Neural cell (in vitro differentiated cells): ENCODE measurements at regions not wholly inside any gene's neighbourhood (a gene's known extent, or its start where the extent isn't known, plus 50 kb on each side); places are given as distances from the start of the nearest gene placed in this dataset.

Experiments used
- H2AFZ ChIP-seq: fragments of 200-600, 300-800 bp; sonication (generic), shearing (Covaris generic); 2 replicates; pipeline ENCODE4 v1.6.0; 2014; ENCODE audit warnings: low read depth, mild to moderate bottlenecking, antibody characterized with exemption, low read length, moderate library complexity
- H3F3A ChIP-seq: fragments of 200-600 bp; shearing (Covaris generic); 2 replicates; pipeline ENCODE4 v1.6.1; 2016; ENCODE audit warnings: mild to moderate bottlenecking, moderate library complexity, mixed read lengths, antibody characterized with exemption, low read length; ENCODE audit not compliant: insufficient read depth, poor library complexity, severe bottlenecking
- H3K27ac ChIP-seq: fragments of 200-600, 300-800 bp; sonication (generic), shearing (Covaris generic); 2 replicates; pipeline ENCODE4 v1.5.1; 2014; ENCODE audit warnings: mild to moderate bottlenecking, low read length, moderate library complexity
- H3K27me3 ChIP-seq: fragments of 300-800, 200-600 bp; sonication (generic), shearing (Covaris generic); 2 replicates; pipeline ENCODE4 v1.6.0; 2014; ENCODE audit warnings: mild to moderate bottlenecking, low read depth, low read length, moderate library complexity; ENCODE audit not compliant: insufficient read depth
- H3K36me3 ChIP-seq: fragments of 300-800, 200-600 bp; sonication (generic), shearing (Covaris generic); 2 replicates; pipeline ENCODE4 v1.5.1; 2014; ENCODE audit warnings: mild to moderate bottlenecking, antibody characterized with exemption, low read length, moderate library complexity; ENCODE audit not compliant: insufficient read depth
- H3K4me2 ChIP-seq: fragments of 300-800, 200-600 bp; sonication (generic), shearing (Covaris generic); 2 replicates; pipeline ENCODE4 v1.6.0; 2014; ENCODE audit warnings: mild to moderate bottlenecking, low read length
- H3K4me3 ChIP-seq: fragments of 300-800, 200-600 bp; sonication (generic), shearing (Covaris generic); 2 replicates; pipeline ENCODE4 v1.5.1; 2014; ENCODE audit warnings: mild to moderate bottlenecking, low read length, moderate library complexity
- H3K79me2 ChIP-seq: fragments of 200-600 bp; shearing (Covaris generic); replicated peaks from 2 replicates; pipeline ENCODE4 v1.6.0; 2014; ENCODE audit warnings: mild to moderate bottlenecking, low read length, moderate library complexity; ENCODE audit not compliant: insufficient read depth
- H3K9ac ChIP-seq: fragments of 300-800, 200-600 bp; sonication (generic), shearing (Covaris generic); 2 replicates; pipeline ENCODE4 v1.6.1; 2016; ENCODE audit warnings: mild to moderate bottlenecking, low read length, mixed read lengths
- H3K9me2 ChIP-seq: fragments of 200-600 bp; shearing (Covaris generic); 2 replicates; pipeline ENCODE4 v1.6.1; 2016; ENCODE audit warnings: mild to moderate bottlenecking, low read length, mixed read lengths; ENCODE audit not compliant: insufficient read depth
- H3K9me3 ChIP-seq: fragments of 200-600, 300-800 bp; sonication (generic), shearing (Covaris generic); 2 replicates; pipeline ENCODE4 v1.6.1; 2016; ENCODE audit warnings: mild to moderate bottlenecking, mixed run types, low read length, moderate library complexity, mixed read lengths
- H4K20me1 ChIP-seq: fragments of 200-600 bp; shearing (Covaris generic); 2 replicates; pipeline ENCODE4 v1.6.1; 2016; ENCODE audit warnings: mild to moderate bottlenecking, mixed run types; ENCODE audit not compliant: insufficient read depth
- EP300 ChIP-seq: fragments of 450-650 bp; conservative IDR thresholded peaks from 2 replicates; pipeline ENCODE4 v1.6.1; 2014; ENCODE audit warnings: antibody characterized with exemption, mild to moderate bottlenecking, moderate library complexity; ENCODE audit not compliant: poor library complexity, severe bottlenecking
- EZH2 ChIP-seq: fragments of 200-600, 300-800 bp; shearing (Covaris generic), sonication (generic); IDR thresholded peaks from 2 replicates; pipeline ENCODE4 v1.6.1; 2014; ENCODE audit warnings: antibody characterized with exemption, low read length, borderline replicate concordance, mild to moderate bottlenecking; ENCODE audit not compliant: insufficient read depth, poor library complexity, severe bottlenecking
- MXI1 ChIP-seq: fragments of 450-650 bp; conservative IDR thresholded peaks from 2 replicates; pipeline ENCODE4 v1.6.1; 2014; ENCODE audit warnings: antibody characterized with exemption, mild to moderate bottlenecking; ENCODE audit not compliant: poor library complexity, severe bottlenecking
- POLR2AphosphoS5 ChIP-seq: IDR thresholded peaks from 2 replicates; pipeline ENCODE4 v1.6.1; 2012
- RAD21 ChIP-seq: fragments of 450-650 bp; conservative IDR thresholded peaks from 2 replicates; pipeline ENCODE4 v1.6.1; 2014; ENCODE audit warnings: antibody characterized with exemption, mild to moderate bottlenecking, moderate library complexity
- SMC3 ChIP-seq: fragments of 450-650 bp; conservative IDR thresholded peaks from 2 replicates; pipeline ENCODE4 v1.6.1; 2014; ENCODE audit warnings: antibody characterized with exemption, mild to moderate bottlenecking, moderate library complexity; ENCODE audit not compliant: poor library complexity
- TAF1 ChIP-seq: IDR thresholded peaks from 2 replicates; pipeline ENCODE4 v1.6.1; 2012; ENCODE audit warnings: low read depth
- TF ChIP-seq, protein P1 (sequence below): fragments of 450-650 bp; IDR thresholded peaks from 2 replicates; pipeline ENCODE4 v1.5.1; 2014; ENCODE audit warnings: antibody characterized with exemption, mild to moderate bottlenecking, moderate library complexity; ENCODE audit not compliant: poor library complexity, severe bottlenecking
- TF ChIP-seq, protein P2 (sequence below): IDR thresholded peaks from 2 replicates; pipeline ENCODE4 v1.6.1; 2012; ENCODE audit warnings: borderline replicate concordance

DNA sequence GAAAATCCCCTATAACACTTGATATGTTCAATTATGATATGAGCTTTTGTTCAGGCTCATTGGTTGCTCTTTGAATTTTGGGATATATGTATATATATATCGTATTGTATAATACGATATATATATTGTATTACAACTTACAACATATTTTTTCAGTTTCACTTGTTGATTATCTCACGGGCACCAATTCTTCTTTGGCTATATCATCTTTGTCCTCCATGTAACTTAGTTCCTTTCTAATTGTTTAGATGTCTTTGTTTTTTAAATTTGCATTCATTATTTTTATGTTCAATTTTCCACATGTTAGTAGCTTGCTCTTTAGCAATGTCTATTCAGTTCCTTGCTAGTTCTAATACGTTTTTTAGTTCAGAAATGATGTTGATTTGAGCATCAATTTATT lies 150.0 kb downstream of the BACH1 start:
- Histone ChIP-seq H3K27ac (no peak overlapping the region), H3K27me3 (no peaks in the 10 kb centered on the region), H3K9ac (no peak overlapping the region), H3F3A (no peaks in the 10 kb centered on the region), H3K9me2 (no peaks in the 10 kb centered on the region), H3K4me3 (no peak overlapping the region), H3K4me2 (no peak overlapping the region), H2AFZ (no peak overlapping the region), H3K36me3 (no peaks in the 10 kb centered on the region), H3K79me2 (no peaks in the 10 kb centered on the region), H3K9me3 (no peaks in the 10 kb centered on the region), H4K20me1 (no peaks in the 10 kb centered on the region)
- TF ChIP-seq RAD21 = no peak
- TF ChIP-seq POLR2AphosphoS5 = no peak
- TF ChIP-seq EP300 = no peak
- no peak for TF ChIP-seq SMC3
- no peak for TF ChIP-seq MXI1
- TF ChIP-seq TAF1 = no peak
- TF ChIP-seq, protein P1, sequence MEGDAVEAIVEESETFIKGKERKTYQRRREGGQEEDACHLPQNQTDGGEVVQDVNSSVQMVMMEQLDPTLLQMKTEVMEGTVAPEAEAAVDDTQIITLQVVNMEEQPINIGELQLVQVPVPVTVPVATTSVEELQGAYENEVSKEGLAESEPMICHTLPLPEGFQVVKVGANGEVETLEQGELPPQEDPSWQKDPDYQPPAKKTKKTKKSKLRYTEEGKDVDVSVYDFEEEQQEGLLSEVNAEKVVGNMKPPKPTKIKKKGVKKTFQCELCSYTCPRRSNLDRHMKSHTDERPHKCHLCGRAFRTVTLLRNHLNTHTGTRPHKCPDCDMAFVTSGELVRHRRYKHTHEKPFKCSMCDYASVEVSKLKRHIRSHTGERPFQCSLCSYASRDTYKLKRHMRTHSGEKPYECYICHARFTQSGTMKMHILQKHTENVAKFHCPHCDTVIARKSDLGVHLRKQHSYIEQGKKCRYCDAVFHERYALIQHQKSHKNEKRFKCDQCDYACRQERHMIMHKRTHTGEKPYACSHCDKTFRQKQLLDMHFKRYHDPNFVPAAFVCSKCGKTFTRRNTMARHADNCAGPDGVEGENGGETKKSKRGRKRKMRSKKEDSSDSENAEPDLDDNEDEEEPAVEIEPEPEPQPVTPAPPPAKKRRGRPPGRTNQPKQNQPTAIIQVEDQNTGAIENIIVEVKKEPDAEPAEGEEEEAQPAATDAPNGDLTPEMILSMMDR = no peak
- TF ChIP-seq, protein P2, sequence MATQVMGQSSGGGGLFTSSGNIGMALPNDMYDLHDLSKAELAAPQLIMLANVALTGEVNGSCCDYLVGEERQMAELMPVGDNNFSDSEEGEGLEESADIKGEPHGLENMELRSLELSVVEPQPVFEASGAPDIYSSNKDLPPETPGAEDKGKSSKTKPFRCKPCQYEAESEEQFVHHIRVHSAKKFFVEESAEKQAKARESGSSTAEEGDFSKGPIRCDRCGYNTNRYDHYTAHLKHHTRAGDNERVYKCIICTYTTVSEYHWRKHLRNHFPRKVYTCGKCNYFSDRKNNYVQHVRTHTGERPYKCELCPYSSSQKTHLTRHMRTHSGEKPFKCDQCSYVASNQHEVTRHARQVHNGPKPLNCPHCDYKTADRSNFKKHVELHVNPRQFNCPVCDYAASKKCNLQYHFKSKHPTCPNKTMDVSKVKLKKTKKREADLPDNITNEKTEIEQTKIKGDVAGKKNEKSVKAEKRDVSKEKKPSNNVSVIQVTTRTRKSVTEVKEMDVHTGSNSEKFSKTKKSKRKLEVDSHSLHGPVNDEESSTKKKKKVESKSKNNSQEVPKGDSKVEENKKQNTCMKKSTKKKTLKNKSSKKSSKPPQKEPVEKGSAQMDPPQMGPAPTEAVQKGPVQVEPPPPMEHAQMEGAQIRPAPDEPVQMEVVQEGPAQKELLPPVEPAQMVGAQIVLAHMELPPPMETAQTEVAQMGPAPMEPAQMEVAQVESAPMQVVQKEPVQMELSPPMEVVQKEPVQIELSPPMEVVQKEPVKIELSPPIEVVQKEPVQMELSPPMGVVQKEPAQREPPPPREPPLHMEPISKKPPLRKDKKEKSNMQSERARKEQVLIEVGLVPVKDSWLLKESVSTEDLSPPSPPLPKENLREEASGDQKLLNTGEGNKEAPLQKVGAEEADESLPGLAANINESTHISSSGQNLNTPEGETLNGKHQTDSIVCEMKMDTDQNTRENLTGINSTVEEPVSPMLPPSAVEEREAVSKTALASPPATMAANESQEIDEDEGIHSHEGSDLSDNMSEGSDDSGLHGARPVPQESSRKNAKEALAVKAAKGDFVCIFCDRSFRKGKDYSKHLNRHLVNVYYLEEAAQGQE = no peak
- no peak for TF ChIP-seq EZH2

DNA sequence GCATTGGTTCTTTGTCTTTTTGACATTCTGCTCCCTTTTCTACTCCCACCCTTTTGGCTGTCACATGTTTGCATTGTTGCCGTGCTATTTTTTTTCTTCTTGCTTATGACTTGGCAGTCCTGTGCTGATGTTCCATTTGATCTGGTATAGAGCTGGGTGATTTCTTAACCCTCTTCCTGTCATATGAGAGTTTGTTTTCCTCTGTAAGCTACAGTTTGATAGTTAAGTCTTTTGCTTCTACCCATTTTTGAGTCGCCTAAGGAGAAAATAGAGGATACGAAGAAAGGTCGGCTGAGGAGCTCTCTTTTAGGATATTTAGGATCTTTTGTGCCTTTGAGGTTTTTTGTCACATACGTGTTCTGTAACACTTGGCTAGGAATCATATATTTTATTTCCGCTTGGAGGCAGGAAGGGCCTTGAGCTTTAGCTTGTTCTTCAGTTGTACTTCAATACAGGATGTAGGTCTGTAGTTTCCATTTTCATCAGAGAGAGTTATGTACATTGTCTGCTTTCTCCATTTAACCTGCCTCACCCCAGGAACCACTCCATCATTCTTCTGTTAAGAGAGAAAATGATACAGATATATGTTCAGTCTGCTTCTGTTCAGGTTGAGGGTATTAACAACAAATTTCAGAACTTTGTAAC lies 150.7 kb downstream of the BACH1 start:
- TF ChIP-seq EZH2 (no peak), POLR2AphosphoS5 (no peak), SMC3 (no peak), EP300 (no peak), TAF1 (no peak)
- TF ChIP-seq, protein P2 = no peak
- TF ChIP-seq, protein P1 = no peak
- H3K4me3 ChIP-seq = no peak overlapping the region

More for the DNA sequence above, 150.7 kb downstream of the BACH1 start:
- Histone ChIP-seq H2AFZ (no peak overlapping the region), H3K27ac (no peak overlapping the region), H4K20me1 (no peaks in the 10 kb centered on the region), H3K9me3 (no peaks in the 10 kb centered on the region), H3K4me2 (no peak overlapping the region), H3K9ac (no peak overlapping the region), H3K27me3 (no peaks in the 10 kb centered on the region), H3K9me2 (no peaks in the 10 kb centered on the region), H3K36me3 (no peaks in the 10 kb centered on the region), H3F3A (no peaks in the 10 kb centered on the region), H3K79me2 (no peaks in the 10 kb centered on the region)
